ENCODE measurements at regions not wholly inside any gene's neighbourhood (a gene's known extent, or its start where the extent isn't known, plus 50 kb on each side); places are given as distances from the start of the nearest gene placed in this dataset.

- no peak for DNase-seq (ENCODE audit: low read depth in 2 of 3, low spot score in 2 of 3)
These were observed 242.2 kb downstream of the ABHD5 start for GRCh38 chr3:43932921-43933320.

- no peak for DNase-seq (ENCODE audit: low read depth in 2 of 3, low spot score in 2 of 3)
These were observed 257.3 kb downstream of the ABHD5 start for GRCh38 chr3:43948013-43948412.

- DNase-seq (ENCODE audit: low read depth in 2 of 3, low spot score in 2 of 3) = no peak
These were observed 258.9 kb downstream of the ABHD5 start for GRCh38 chr3:43949594-43949993.

DNA sequence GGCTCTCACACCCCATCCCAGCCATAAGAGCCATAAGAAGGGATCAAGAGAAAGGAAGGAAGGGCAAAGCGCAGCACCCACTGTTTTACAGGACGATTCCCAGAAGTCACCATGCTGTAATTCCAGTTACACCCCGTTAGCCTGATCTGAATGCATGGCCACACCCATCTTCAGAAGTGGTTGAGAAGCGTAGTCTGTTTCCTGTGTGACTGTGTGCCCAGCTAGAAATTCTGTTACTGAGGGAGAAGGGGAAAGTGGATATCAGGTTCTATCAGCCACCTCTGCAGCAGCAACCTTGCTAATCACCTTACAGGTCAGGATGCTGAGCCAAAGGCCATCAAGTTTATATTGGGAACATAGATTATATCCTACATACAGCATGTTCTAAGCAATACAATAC is 260.0 kb downstream of the ABHD5 start:
- DNase-seq (ENCODE audit: low read depth in 2 of 3, low spot score in 2 of 3) = no peak

DNA sequence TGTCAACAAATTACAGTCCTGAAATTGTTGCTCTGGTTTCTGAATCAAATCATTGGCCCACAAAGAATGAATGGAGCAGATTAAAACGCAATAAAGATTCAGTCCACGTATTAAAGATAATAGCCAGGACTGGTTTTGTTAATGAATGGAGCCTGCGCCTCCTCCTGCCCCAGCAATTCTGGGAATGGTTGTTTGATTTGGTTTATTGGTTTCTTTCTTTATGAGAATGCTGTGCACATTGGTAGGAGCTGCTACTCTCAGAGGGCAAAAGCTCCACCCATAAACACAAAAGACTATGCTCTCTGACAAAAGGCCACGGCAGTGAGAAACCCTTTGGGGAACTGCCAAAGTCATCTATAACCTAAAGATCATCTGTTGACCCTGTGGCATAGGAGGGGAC is 261.1 kb downstream of the ABHD5 start:
- DNase-seq (ENCODE audit: low read depth in 2 of 3, low spot score in 2 of 3) = no peak

- DNase-seq (ENCODE audit: low read depth in 2 of 3, low spot score in 2 of 3) = no peak
These were observed 262.6 kb downstream of the ABHD5 start for GRCh38 chr3:43953380-43953779.

DNA sequence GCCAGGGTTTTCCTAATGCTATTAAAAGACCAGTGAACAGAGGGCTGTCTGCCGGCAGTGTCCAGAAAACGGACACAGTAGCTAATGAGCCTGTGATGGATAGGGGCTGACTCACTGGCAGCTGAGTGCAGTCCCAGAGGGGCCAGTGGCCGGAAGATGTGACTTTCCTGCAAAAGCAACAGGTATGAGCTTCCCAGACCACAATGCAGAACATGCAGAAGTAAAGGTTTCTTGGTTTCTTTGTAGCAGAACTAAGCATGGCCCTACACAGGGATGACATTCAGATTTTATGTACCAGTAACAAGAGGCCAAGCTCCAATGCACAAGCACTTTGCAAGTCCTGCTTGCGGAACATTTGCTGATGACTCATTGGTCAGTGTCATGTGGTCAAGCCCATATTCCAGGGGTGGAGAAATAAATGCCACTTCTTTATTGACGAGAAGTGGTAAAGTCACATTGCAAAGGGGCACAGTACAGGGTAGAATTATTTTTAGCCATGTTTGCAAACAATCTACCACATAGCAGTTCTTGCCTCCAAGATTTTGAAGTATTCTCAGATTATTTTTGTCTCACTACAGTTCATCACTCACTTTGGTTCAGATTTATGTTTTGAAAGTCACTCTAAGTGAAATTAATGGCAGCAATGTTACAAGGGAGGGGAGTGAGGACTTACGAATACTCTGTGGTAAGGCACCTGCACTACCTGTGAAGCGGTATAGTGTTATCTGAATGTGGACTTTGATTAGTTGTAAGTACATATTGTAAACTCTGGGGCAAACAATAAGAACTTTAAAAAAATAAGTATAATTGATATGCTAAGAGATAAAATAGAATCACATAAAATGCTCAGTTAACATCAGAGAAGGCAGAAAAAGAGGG is 263.3 kb downstream of the ABHD5 start:
- no peak for DNase-seq (ENCODE audit: low read depth in 2 of 3, low spot score in 2 of 3)

GRCh38 chr3:43956945-43957344 is 266.2 kb downstream of the ABHD5 start:
- DNase-seq (ENCODE audit: low read depth in 2 of 3, low spot score in 2 of 3) = no peak

DNA sequence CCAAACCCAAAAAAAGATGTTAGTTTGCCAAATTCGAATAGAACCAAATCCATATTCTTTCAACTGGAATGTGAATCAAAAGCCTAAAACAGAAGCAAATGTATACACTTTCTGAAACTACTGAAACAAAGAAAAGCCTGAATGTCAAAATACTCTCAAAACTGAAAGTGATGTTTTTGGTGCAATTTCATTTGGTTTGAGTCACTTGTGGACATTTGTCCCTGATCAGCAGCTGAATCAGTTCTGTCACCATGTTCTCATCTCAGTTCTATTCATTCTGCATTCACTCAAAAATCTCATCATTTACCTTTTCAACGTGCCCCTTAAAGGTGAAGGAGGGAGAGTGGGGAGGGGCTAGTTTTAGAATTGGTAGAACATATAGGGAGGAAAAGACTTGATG is 266.8 kb downstream of the ABHD5 start:
- no peak for DNase-seq (ENCODE audit: low read depth in 2 of 3, low spot score in 2 of 3)

- no peak for DNase-seq (ENCODE audit: low read depth in 2 of 3, low spot score in 2 of 3)
These were observed 267.4 kb downstream of the ABHD5 start for GRCh38 chr3:43958005-43958770.

- DNase-seq (ENCODE audit: low read depth in 2 of 3, low spot score in 2 of 3) = no peak
These were observed 268.2 kb downstream of the ABHD5 start for GRCh38 chr3:43958973-43959372.

- no peak for DNase-seq (ENCODE audit: low read depth in 2 of 3, low spot score in 2 of 3)
These were observed 269.0 kb downstream of the ABHD5 start for GRCh38 chr3:43959498-43960447.

GRCh38 chr3:43960448-43960840 is 269.7 kb downstream of the ABHD5 start:
- DNase-seq (ENCODE audit: low read depth in 2 of 3, low spot score in 2 of 3) = peak in 2 of 3 donors; percentile 4 to 51

DNA sequence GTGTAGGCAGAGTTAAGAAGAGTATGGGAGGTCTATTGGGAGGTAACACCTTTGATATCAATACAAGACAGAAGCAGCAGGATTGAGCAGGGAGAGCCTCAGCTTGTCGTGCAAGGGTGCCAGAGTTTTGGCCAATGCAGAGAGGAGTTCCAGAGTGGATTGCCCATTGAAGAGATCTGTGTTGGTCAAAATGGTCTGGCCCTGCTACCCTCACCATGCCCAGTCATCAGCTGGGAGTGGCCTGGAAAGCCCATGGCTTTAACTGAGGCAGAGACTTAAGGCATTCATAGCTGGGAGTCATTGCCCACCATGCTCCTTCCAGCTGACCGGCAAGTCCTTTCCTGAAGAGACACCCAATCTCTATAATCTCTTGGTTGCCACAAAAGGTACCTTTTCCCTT is 271.3 kb downstream of the ABHD5 start:
- DNase-seq (ENCODE audit: low read depth in 2 of 3, low spot score in 2 of 3) = no peak

- DNase-seq (ENCODE audit: low read depth in 2 of 3, low spot score in 2 of 3) = no peak
These were observed 272.5 kb downstream of the ABHD5 start for GRCh38 chr3:43963208-43963607.

- DNase-seq (ENCODE audit: low read depth in 2 of 3, low spot score in 2 of 3) = no peak
These were observed 273.9 kb downstream of the ABHD5 start for GRCh38 chr3:43964640-43965039.

GRCh38 chr3:43965656-43966055 is 274.9 kb downstream of the ABHD5 start:
- no peak for DNase-seq (ENCODE audit: low read depth in 2 of 3, low spot score in 2 of 3)

DNA sequence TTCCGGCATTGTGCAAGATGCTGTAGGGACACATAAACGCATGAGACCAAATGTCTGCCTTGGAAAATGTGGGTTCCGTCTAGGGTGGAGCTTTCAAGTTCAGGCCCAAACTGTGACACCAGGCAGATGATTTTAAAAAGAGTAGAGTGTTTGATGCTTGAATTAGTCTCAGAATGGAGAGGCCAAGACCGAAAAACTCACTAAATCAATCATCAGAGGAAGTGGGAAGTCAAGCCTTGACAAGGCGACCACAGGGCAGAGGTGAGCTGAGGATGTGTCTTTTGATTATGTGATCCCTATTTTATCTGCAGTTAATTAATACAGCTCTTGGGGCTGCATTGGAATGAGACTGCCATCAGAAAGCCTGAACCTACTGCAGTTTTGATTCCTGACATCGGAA is 275.4 kb downstream of the ABHD5 start:
- no peak for DNase-seq (ENCODE audit: low read depth in 2 of 3, low spot score in 2 of 3)

DNA sequence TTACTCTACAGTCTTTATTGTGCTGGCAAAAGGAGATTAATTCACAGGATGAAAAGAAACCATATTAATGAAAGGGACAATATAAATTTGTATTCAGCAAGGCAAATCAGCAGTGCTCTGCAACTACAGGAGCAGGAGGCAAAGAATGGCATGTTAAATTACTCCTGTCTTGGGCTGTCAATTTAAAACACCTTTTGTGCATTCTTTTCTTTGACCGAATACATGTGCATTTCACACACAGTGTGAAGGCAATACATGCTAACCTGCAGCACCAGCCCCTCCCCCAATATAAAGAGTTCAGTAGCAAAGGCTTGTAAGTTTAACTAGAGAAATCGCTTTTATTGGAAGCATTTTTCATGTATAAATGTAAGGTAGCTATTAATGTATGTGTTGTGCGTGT is 275.2 kb upstream of the TOPAZ1 start:
- no peak for DNase-seq (ENCODE audit: low read depth in 2 of 3, low spot score in 2 of 3)

GRCh38 chr3:43968465-43968864 is 273.2 kb upstream of the TOPAZ1 start:
- DNase-seq (ENCODE audit: low read depth in 2 of 3, low spot score in 2 of 3) = no peak

DNA sequence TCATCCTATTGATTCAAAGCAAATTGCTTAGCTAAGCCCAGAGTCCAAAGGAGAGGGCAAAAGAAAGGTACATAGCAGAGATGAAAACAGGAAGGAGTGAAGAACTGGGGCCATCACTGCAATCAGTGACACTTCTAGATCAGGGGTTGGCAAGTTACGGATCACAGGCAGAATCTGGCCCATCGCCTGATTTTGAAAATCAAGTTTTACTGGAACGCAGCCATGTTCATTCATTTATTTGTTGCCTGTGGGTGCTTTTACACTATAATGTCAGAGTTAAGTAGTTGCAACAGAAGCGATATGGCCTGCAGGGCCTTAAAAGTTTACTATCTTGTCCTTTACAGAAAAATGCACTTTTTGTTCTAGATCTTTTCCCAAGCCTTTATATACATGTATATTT is 271.7 kb upstream of the TOPAZ1 start:
- no peak for DNase-seq (ENCODE audit: low read depth in 2 of 3, low spot score in 2 of 3)

All from hematopoietic multipotent progenitor cell (in vitro differentiated cells).